Fibroblast of lung (primary cell): ENCODE measurements at regions not wholly inside any gene's neighbourhood (a gene's known extent, or its start where the extent isn't known, plus 50 kb on each side); places are given as distances from the start of the nearest gene placed in this dataset.

Source experiments
- DNase-seq, 2 donors: peaks; one replicate each; pipeline versions ENCODE4 v3.0.0 to v3.0.0-alpha.2; 2010; ENCODE audit warnings: low read depth in 2 of 2
- H2AFZ ChIP-seq: 2 replicates; pipeline ENCODE4 v1.5.1; 2012; ENCODE audit warnings: low read length, control low read depth, inconsistent platforms
- H3K27ac ChIP-seq: 2 replicates; pipeline ENCODE4 v1.5.1; 2011; ENCODE audit warnings: low read length, control low read depth; ENCODE audit not compliant: insufficient read depth
- H3K27me3 ChIP-seq: 2 replicates; pipeline ENCODE4 v1.5.1; 2011; ENCODE audit warnings: mild to moderate bottlenecking, low read length; ENCODE audit not compliant: control insufficient read depth, insufficient read depth
- H3K36me3 ChIP-seq: 2 replicates; pipeline ENCODE4 v1.5.1; 2011; ENCODE audit warnings: low read length; ENCODE audit not compliant: control insufficient read depth, insufficient read depth
- H3K4me1 ChIP-seq: 2 replicates; pipeline ENCODE4 v1.5.1; 2011; ENCODE audit warnings: low read length; ENCODE audit not compliant: control insufficient read depth, insufficient read depth; ENCODE audit errors: extremely low read depth
- H3K4me2 ChIP-seq: 2 replicates; pipeline ENCODE4 v1.5.1; 2011; ENCODE audit warnings: low read length, control low read depth; ENCODE audit not compliant: insufficient read depth; ENCODE audit errors: extremely low read depth
- H3K4me3 ChIP-seq, 4 experiments: fragments of 200-600 bp in 1 of 4; sonication (generic) in 1 of 4; replicated peaks in 1 of 4; 2 replicates each; pipeline ENCODE4 v1.5.1; 2011 to 2016; ENCODE audit warnings: low read length in 4 of 4, low read depth in 3 of 4, mild to moderate bottlenecking in 3 of 4, control low read depth in 2 of 4, inconsistent platforms in 1 of 4, mixed read lengths in 1 of 4; ENCODE audit not compliant: insufficient read depth in 1 of 4; ENCODE audit errors: control extremely low read depth in 1 of 4
- H3K79me2 ChIP-seq: 2 replicates; pipeline ENCODE4 v1.5.1; 2012; ENCODE audit warnings: mild to moderate bottlenecking, low read length, inconsistent platforms; ENCODE audit not compliant: control insufficient read depth, insufficient read depth
- H3K9ac ChIP-seq: 2 replicates; pipeline ENCODE4 v1.5.1; 2011; ENCODE audit warnings: mild to moderate bottlenecking, low read length, control low read depth; ENCODE audit not compliant: insufficient read depth
- H3K9me3 ChIP-seq: 2 replicates; pipeline ENCODE4 v1.5.1; 2012; ENCODE audit warnings: low read depth, low read length; ENCODE audit not compliant: control insufficient read depth, insufficient read depth
- H4K20me1 ChIP-seq: 2 replicates; pipeline ENCODE4 v1.5.1; 2011; ENCODE audit warnings: low read length; ENCODE audit not compliant: control insufficient read depth, insufficient read depth; ENCODE audit errors: extremely low read depth
- EZH2 ChIP-seq: IDR thresholded peaks from 2 replicates; pipeline ENCODE4 v1.5.1; 2012; ENCODE audit warnings: low read length, control low read depth, mild to moderate bottlenecking; ENCODE audit errors: missing control alignments
- TF ChIP-seq, protein P1 (sequence below), 2 donors: IDR thresholded peaks in 1 of 2; conservative IDR thresholded peaks in 1 of 2; 1 replicate in 1 of 2; 2 replicates in 1 of 2; pipeline ENCODE4 v1.5.1; 2011 to 2012; ENCODE audit warnings: low read length in 2 of 2, control low read depth in 1 of 2, inconsistent platforms in 1 of 2, low read depth in 1 of 2, mild to moderate bottlenecking in 1 of 2

DNA sequence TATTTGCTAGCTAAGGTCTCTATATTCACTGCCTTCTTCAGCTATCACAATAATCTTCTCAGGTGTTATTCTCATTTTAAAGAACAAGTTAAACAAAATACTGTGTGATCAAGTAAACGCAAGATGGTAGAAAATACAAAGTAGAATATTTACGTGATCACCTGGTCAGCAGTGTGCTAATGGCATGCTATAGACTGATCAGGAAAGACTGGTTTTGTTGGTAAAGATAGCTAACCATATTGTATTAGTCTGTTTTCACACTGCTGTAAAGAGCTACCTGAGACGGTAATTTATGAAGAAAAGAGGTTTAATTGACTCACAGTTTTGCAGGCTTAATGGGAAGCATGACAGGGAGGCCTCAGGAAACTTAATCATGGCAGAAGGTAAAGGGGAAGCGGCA, 50.4 kb downstream of the ZBTB38 start:
- H3K36me3 ChIP-seq: peaks cover 19% of the 10 kb centered on the region
- no peak for TF ChIP-seq EZH2
- TF ChIP-seq, protein P1, sequence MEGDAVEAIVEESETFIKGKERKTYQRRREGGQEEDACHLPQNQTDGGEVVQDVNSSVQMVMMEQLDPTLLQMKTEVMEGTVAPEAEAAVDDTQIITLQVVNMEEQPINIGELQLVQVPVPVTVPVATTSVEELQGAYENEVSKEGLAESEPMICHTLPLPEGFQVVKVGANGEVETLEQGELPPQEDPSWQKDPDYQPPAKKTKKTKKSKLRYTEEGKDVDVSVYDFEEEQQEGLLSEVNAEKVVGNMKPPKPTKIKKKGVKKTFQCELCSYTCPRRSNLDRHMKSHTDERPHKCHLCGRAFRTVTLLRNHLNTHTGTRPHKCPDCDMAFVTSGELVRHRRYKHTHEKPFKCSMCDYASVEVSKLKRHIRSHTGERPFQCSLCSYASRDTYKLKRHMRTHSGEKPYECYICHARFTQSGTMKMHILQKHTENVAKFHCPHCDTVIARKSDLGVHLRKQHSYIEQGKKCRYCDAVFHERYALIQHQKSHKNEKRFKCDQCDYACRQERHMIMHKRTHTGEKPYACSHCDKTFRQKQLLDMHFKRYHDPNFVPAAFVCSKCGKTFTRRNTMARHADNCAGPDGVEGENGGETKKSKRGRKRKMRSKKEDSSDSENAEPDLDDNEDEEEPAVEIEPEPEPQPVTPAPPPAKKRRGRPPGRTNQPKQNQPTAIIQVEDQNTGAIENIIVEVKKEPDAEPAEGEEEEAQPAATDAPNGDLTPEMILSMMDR (conservative IDR thresholded peaks at IDR 0.05 in 1 of 2, IDR thresholded peaks at IDR 0.05 in 1 of 2; ENCODE audit: low read depth in 1 of 2, low read length in 2 of 2): no peak
- H4K20me1 ChIP-seq: no peaks in the 10 kb centered on the region
- no peak overlapping the region for H3K4me3 ChIP-seq
- peaks cover 23% of the 10 kb centered on the region for H3K4me1 ChIP-seq
- no peak for DNase-seq
- no peak overlapping the region for H2AFZ ChIP-seq
- no peak overlapping the region for H3K9ac ChIP-seq
- H3K27me3 ChIP-seq: no peaks in the 10 kb centered on the region
- H3K27ac ChIP-seq: no peak overlapping the region
- peaks cover 96% of the 10 kb centered on the region for H3K79me2 ChIP-seq
- no peaks in the 10 kb centered on the region for H3K9me3 ChIP-seq
- H3K4me2 ChIP-seq: no peak overlapping the region

- Histone ChIP-seq H3K9ac (no peak overlapping the region), H3K9me3 (no peaks in the 10 kb centered on the region), H3K27me3 (no peaks in the 10 kb centered on the region), H2AFZ (no peak overlapping the region), H3K36me3 (peaks cover 14% of the 10 kb centered on the region), H4K20me1 (no peaks in the 10 kb centered on the region), H3K4me1 (peaks cover 12% of the 10 kb centered on the region), H3K4me3 (no peak overlapping the region), H3K4me2 (no peak overlapping the region), H3K27ac (peak overlapping the region; percentile 38), H3K79me2 (peaks cover 97% of the 10 kb centered on the region)
- DNase-seq: no peak
- TF ChIP-seq, protein P1 (conservative IDR thresholded peaks at IDR 0.05 in 1 of 2, IDR thresholded peaks at IDR 0.05 in 1 of 2; ENCODE audit: low read depth in 1 of 2, low read length in 2 of 2): no peak
- TF ChIP-seq EZH2: no peak
These were observed 51.6 kb downstream of the ZBTB38 start for GRCh38 chr3:141419946-141420345.

DNA sequence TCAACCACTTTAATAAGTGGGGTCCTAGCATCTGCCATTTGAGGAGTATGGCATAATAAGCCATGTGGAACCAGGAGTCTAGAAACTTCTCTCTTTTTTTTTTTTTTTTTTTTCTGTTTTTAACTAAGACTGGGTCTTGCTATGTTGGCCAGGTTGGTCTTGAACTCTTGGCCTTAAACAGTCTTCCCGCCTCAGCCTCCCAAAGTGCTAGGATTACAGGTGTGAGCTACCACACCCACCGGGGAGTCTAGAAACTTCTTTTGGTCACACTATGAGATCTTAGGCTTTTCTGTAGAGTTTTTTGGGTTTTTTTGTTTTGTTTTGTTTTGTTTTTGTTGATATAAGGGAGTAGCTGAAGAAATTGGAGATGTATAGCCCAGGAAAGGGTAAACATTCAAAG, 52.9 kb downstream of the ZBTB38 start:
- H3K4me1 ChIP-seq: peaks cover 18% of the 10 kb centered on the region
- peak overlapping the region; percentile 23 for H3K27ac ChIP-seq
- no peak overlapping the region for H3K4me3 ChIP-seq
- no peak overlapping the region for H2AFZ ChIP-seq
- H4K20me1 ChIP-seq: no peaks in the 10 kb centered on the region
- H3K79me2 ChIP-seq: peaks cover 95% of the 10 kb centered on the region
- no peak for DNase-seq
- no peak overlapping the region for H3K9ac ChIP-seq
- no peaks in the 10 kb centered on the region for H3K27me3 ChIP-seq
- H3K36me3 ChIP-seq: peaks cover 8% of the 10 kb centered on the region
- no peaks in the 10 kb centered on the region for H3K9me3 ChIP-seq
- H3K4me2 ChIP-seq: no peak overlapping the region
- TF ChIP-seq, protein P1 (conservative IDR thresholded peaks at IDR 0.05 in 1 of 2, IDR thresholded peaks at IDR 0.05 in 1 of 2; ENCODE audit: low read depth in 1 of 2, low read length in 2 of 2): no peak
- no peak for TF ChIP-seq EZH2
